ENCODE measurements at regions not wholly inside any gene's neighbourhood (a gene's known extent, or its start where the extent isn't known, plus 50 kb on each side); places are given as distances from the start of the nearest gene placed in this dataset.

DNA sequence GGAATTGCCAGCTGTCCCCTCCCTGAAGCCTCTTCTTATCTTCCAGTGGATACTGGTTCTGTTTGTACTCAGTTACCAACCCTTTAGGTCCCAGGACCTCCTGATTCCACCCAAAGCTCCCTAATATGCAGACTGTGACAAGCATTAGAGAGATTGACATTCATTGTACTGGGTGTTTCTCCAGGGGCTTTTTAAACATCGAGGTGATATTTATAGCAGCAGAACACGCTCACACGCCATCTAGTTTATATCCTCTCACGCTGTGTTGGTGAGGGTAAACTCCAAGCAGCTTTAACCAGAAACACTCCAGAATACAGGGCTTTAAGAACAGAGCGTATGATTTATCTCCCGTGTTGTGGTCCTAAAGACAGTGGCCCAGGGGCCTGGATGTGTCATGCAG is 238.4 kb downstream of the IRF8 start:
- DNase-seq (ENCODE audit: low read depth in 2 of 3, low spot score in 2 of 3), result no peak

DNA sequence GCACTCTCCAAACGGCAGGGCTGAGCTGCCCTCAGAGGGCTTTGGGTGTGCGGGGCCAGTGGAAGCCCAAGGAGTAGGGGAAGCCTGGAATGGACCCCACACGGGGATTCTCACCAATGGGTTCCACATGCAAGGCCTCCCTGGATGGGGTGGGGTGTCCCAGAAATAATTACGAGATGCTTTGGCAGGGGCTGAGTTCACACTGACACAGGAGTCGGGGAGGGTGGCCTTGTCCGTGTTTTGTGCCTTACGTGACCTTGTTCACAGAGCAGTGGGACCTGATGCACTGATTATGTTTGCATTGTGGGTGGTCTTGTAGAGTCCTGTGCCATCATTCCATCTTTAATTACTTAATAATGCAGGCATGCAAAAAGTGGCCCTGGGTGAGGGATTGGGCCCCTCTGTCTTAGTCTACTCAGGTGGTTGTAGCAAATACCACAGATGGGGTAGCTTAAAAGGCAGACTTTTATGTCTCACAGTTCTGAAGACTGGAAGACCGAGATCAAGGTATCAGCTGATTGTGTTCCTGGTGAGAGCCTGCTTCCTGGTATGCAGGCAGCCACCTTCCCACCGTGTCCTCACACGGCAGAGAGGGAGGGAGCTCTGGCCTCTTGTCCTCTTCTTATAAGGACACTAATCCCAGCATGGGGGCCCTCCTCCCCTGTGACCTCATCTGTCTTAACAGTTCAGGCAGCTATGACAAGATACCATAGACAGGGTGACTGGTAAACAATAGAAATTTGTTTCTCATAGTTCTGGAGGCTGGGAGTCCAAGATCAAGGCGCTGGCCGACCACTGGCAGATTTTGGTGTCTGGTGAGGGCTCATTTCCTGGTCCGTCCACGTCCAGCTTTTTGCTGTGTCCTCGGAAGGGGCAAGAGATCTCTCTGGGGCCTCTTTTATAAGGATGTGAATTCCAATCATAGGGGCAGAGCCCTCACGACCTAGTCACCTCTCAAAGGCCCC is 239.4 kb downstream of the IRF8 start:
- no peak for DNase-seq (ENCODE audit: low read depth in 2 of 3, low spot score in 2 of 3)

DNA sequence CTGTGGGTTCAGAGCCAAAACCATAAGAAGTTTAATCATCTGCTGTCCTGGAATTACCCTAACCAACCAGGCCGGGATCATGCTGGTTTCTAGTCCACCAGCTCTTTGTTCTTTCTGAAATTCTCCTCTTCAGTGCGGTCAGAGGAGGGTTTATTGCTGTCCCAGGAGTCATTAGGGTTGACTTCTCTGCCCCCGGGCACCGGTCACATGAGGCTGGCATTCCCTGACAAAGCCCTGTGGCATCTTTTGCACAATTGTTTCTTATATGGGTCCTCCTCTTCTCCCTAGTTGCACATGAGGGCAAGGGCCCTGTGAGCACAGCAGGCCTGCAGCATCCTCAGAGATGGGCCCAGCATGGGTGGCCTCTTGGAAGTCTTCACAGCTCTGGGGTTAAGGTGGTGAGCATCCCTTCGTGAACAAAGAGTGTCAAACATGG is 243.9 kb downstream of the IRF8 start:
- no peak for DNase-seq (ENCODE audit: low read depth in 2 of 3, low spot score in 2 of 3)

DNA sequence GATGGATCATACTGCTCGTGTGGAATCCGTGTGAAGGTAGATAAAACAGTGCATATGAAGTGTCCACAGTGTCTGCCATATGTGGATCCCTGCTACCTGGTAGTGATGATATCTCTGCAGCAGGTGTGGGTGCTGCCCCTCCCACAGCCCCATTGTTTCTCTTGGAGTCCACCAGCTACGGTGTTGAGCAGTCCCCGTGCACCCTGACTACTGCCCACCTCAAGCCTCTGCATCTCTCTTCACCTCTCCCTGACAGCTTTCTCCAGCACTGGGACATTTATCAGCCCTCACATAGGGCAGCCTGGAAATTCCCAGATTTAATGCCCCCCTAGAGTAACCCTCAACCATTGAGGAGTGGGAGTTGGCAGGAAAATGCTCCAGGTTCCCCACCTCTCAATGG is 244.7 kb downstream of the IRF8 start:
- DNase-seq (ENCODE audit: low read depth in 2 of 3, low spot score in 2 of 3), result no peak

DNA sequence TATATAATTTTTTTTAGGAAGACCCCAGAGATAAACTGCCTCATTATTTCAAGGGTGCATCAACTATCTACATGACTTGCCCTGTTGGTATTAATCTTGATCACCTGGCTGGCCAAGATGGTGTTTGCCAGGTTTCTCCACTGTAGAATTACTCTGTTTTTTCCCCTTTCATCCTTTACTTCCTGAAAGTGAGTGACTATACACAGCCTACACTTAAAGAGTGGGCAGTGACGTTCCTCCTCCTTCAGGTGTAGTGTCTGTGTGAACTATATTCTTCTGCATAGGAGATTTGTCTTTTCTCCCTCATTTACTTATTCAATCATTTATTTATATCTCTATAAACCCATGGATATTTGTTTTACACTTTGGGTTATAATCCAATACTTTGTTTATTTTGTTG is 246.7 kb downstream of the IRF8 start:
- DNase-seq (ENCODE audit: low read depth in 2 of 3, low spot score in 2 of 3), result no peak

DNA sequence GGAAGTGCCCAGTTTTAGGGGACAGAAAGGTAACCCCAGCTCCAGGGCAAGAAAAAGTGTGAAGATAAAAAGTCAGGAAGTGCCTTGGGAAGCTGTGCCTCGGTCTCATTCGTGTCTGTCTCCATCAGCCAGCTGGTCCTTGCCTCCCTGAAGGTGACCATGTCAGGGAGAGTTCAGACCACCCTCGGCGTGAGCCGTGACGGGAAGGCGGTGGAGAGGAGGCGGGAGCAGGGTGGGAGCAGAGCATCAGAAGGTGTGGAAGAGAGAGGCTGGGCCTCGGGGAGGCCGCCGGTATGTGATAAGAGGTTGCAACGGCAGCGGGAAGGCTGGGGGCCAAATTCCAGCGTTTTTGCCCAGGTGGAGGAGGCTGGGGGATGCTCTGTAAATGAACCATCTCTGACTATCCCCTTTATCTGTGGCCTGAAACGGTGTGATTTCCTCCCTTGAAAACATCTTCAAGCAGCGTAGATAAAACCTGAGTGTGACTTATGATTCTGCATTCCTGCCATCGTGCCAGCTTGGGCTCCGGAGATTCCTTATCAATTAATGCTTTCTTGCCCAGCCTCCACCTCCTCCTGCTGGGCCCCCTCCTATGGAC is 251.8 kb downstream of the IRF8 start:
- no peak for DNase-seq (ENCODE audit: low read depth in 2 of 3, low spot score in 2 of 3)

DNA sequence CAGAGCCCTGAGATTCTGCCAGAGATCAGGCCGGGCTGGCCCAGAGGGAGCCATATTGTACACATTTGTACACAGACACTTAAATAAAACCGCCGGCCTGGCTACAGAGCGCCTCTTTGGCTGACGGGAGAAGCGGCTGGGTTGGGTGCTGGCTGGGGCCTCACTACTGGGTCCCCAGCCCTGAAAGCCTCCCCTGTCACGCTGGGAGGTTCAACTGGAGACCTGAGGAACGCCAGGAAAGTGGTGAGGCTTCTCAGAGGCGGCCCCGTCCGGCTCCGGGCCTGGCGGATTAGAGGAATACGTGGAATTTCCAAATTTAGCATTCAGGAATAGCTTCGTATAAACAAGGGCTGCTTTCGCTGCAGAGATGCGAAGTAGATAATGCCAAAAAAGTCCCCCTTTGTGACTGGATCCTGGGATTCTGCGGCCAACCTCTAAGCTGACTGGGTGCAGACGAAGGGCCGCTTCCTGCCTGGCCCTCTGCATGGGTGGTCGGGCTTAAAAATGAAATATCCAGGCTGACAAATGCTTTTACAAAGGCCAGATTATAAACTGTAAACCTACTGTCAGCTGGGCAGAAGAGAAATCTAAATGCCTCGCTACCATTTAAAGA is 252.4 kb downstream of the IRF8 start:
- DNase-seq (ENCODE audit: low read depth in 2 of 3, low spot score in 2 of 3), result no peak

DNA sequence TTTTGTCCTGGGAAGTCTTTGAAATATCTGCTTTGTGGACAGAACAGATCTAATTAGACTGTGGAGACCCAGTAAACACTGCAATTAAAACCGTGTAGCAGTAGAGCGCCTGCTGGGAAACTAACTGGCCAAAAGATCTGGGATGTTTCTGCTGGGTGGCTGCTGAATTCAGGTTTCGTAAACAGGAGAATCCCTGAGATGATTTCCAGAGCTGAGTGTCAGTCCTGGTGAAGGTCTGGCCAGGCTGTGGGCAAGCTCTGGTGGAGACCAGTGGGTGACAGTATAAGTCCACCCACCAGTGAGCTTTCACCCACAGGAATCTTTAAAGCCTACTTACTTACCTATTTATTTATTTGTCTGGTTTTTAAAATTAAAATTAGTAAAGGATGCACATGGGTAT is 257.2 kb downstream of the IRF8 start:
- no peak for DNase-seq (ENCODE audit: low read depth in 2 of 3, low spot score in 2 of 3)

DNA sequence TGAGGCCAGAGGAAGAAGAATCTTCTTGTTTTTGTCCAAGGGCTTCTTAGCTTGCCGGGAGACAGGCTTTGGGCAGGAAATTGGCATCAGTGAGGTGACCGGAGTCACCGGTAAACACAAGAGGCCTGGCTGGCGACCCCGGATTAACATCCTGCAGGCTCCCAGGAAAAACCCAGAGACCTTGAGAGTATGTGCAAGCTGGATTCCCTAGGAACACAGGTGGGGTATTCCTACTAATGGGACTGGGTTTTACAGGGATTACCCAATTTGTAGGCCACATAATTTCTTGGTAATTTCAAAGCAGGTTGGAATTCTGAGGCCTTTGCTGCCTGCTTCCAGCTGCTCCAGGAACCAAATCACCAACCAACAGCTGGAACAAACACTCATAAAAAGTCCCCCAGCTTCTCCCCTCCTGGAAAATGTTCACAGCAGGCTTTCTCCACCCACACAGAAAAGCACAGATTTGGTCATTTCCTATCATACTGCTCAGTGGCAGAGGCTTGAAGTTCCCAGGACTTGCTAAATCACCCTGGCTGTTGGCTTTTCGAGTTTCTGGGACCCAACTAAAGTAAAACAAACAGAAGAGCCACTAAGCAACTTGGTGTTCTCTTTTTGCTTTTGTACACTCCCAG is 258.8 kb downstream of the IRF8 start:
- no peak for DNase-seq (ENCODE audit: low read depth in 2 of 3, low spot score in 2 of 3)

DNA sequence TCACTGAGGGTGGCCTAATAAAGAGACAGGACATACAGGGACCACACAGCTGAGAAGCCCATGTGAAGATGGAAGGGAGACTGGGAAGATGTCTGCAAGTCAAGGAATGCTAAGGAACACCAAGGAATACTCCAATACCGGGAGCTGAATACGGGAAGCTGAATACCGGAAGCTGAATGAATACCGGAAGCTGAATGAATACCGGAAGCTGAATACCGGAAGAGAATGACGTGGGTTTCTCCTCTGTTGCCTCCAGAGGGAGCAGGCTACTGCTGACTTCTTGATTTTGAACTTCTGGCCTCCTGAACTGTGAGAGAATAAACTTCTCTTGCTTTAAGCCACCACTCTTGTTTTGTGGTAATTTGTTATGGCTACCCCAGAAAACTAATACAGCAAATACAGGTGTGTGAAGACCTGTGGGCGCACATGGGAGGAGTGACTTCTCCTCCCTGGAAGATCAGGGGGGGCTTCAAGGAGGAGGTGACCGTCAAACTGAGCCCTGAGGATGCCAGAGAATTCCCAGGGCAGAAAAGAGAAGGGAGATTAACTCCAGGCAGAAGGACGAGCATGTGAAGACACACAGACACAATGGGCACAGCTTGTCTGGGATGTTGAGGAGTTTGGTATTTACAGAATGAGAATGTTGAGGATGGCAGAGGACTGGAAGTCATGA is 259.9 kb downstream of the IRF8 start:
- no peak for DNase-seq (ENCODE audit: low read depth in 2 of 3, low spot score in 2 of 3)

DNA sequence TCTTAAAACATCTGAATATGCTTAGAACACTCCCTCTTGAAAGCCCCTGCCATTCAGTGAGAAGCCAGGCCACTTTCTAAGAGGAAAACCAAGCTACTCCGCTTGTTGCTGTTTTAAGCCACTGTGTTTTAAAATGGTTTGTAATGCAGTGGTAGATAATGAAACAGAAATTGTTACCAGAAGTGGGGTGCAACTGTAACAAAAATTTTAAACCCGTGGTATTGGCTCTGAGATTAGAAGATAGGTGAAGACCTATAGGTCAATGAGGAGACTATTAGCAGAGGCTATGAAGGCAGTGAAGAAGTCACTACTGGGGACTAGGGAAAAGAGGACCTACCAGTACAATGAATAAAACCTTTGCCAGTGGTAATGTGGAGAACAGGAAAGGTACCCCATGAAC is 266.5 kb downstream of the IRF8 start:
- DNase-seq (ENCODE audit: low read depth in 2 of 3, low spot score in 2 of 3), result no peak

DNA sequence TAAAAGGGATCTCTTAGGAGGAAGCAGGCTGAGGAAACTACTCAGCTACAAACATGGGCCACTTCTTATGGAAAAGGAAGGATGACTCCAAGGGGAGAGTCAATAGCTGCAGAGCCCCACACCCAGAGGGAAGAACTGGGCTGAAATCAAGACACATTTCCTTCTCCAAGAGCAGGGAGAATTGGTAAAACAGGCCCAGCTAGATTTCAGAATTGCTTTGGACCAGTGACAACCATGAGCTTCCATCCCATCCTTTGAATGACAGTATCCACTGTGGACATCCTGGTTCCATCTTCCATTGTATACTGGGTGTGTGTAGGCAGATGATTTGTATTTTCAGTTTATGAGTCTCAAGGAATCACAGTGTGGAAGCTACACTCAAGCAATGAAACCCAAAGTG is 267.5 kb downstream of the IRF8 start:
- no peak for DNase-seq (ENCODE audit: low read depth in 2 of 3, low spot score in 2 of 3)

DNA sequence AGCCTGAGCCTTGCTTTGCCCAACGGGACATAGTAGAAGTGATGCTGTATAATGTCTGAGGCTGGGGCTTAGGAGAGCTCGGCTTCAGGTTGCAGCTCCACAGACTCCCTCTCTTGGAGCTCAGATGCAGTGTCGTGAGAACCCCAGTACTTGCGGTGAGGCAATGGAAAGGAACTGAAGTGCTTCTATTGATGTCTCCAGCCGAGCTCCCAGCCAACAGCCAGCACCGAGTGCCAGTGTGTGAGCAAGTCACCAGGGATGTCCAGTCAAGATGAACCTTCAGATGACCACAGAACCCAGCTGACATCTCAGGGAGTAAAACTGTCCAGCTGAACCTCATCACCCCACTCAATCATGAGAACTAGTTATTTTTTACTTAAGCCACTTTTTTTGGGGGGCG is 268.1 kb downstream of the IRF8 start:
- no peak for DNase-seq (ENCODE audit: low read depth in 2 of 3, low spot score in 2 of 3)

DNA sequence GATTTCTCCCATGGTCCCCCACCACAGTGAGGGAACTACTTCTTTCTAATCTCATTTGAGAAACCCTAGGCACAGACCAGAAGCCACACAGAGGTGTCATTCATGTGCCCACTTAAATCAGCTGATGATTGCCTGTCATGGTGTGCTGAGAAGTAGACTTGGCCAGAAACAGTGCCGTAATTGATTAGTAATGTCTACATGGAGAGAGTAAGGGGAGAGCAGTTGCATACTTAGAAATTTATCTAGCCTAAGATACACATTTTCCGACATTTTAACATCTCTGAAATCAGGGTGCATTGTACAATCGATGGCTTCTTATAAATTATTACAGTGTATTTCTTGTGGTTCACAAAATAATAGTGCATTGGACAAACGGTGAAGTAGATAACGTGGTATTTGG is 271.8 kb downstream of the IRF8 start:
- DNase-seq (ENCODE audit: low read depth in 2 of 3, low spot score in 2 of 3), result no peak

DNA sequence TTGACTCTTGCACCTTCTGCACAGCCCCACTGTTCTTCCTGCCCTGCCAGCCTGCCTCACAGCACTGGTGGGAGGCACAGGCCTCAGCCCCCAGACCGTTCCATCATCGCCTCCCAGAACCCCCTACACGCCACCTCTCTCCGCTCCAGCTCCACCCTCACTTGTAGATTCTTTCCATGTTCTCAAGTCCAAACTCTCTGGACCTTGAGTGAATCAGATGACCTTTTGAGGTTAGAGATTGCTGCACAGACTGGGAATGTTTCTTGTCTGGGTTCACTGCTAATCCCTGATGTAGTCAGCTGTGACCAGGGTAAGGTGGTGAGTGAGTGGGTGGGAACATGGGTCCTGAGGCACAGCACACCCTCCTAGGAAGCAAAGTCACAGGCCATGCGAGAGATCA is 272.4 kb downstream of the IRF8 start:
- no peak for DNase-seq (ENCODE audit: low read depth in 2 of 3, low spot score in 2 of 3)

DNA sequence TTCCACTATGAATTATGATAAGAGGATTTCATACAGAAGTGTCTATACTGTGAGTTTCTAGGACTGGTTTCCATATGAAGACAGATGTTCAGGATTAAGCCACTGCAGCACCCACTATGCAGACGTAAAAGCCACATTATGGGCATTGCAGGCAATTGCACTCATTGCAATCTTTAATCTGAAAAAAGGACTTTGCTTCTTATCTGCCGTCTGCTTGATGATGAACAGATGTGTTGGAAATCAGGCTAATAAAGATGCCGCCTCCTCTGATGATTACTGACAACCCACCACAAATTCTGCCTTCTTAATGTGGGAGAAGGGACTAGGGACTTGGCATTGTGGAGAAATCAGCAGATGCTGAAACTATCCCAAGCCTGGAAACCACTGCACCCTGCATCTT is 276.9 kb downstream of the IRF8 start:
- DNase-seq (ENCODE audit: low read depth in 2 of 3, low spot score in 2 of 3), result no peak

DNA sequence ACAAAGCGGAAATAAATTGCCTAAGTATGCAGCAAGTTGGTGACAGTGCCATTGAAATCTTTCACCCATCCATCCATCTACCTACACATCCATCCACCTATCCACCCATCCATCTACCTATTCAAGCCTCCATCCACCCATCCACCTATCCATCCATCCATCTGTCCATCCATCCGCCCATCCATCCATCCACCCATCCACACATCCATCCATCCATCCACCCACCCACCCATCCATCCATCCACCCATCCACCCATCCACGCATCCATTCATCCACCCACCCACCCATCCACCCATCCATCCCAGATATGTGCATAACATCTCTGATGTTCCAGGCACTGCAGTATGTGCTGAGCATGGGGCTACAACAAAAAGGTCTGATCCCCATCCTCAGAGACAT is 277.5 kb downstream of the IRF8 start:
- DNase-seq (ENCODE audit: low read depth in 2 of 3, low spot score in 2 of 3), result no peak

DNA sequence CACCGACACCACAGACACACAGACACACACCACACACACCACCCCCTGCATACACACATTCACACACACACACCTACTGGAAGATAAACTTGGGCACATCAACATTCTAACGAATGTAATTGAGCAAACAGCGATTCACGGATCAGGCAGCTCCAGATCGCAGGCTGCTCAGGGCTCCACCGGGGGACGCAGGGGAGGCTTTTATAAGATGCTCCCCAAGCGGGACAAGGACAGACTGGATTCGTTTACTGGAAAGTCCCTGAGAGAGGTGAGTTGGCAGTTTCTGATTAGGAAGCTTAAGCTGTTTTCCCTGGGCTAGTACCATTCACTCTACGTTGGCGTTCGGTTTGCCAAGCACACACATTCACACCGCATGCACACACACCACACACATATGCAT is 281.3 kb downstream of the IRF8 start:
- DNase-seq (ENCODE audit: low read depth in 2 of 3, low spot score in 2 of 3), result no peak

DNA sequence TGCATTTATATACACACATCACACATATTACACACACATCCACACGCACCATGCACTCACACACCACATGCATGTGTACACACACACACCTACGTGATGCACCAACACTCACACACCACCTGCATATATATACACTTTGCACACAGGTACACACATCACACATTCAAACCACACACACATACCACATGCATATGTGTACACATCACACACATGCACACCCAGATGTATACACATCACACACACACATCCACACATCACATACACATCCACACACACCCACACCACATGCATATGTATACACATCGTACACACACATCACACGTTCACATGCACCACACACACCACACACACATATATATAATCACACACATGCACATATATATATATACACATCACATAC is 281.8 kb downstream of the IRF8 start:
- DNase-seq (ENCODE audit: low read depth in 2 of 3, low spot score in 2 of 3), result no peak

DNA sequence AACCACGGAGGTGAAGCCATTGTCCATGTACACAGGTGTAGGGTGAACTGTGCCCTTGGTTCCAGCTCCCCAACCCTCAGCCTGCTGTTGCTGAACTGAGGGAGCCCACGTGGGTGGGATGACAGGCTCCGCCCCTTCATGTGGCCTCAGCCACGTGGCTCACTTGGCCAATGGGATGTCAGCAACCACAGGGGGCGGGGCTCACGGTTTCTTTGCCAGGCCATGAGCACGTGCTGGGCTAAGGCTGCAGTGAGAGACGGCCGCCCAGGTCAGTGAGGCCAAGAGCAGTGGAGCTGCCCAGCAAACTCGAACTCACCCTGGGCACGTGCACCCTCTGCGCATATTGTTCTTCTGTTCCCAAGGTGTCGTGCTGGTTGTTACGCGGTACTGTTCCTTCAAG is 282.6 kb downstream of the IRF8 start:
- no peak for DNase-seq (ENCODE audit: low read depth in 2 of 3, low spot score in 2 of 3)

DNA sequence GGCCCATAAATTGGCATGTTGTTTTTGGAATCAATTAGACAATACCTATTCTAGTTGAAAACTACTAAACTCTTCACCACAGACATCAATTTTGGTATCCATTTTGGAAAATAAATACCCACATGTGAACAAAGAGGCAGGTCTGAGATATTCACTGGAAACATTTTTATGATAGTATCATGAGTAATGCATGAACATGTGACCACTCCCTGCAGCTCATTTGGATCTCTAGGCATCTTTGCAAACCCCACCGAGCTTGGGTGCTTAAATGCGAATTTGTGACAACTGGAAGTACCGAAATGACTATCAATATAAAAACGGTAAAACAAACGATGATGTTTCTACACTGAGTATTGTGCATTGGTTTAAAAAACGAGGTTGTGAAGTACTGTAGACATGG is 285.2 kb downstream of the IRF8 start:
- DNase-seq (ENCODE audit: low read depth in 2 of 3, low spot score in 2 of 3), result no peak

Measured in activated CD8-positive, alpha-beta memory T cell treated with anti-CD3 and anti-CD28 coated beads for 48 hours (primary cell).